ENCODE measurements at regions not wholly inside any gene's neighbourhood (a gene's known extent, or its start where the extent isn't known, plus 50 kb on each side); places are given as distances from the start of the nearest gene placed in this dataset.

GRCh38 chr2:6401301-6401700, 464.4 kb downstream of the CMPK2 start:
- DNase-seq (no peak), ATAC-seq (replicated peaks in 1 of 4) (no peak)
- H3K9me3 ChIP-seq, result no peaks in the 10 kb centered on the region
- CTCF ChIA-PET, result no interaction called here
- peaks cover 0 to 23% (median 0%) of the 10 kb centered on the region in 3 donors for H3K9me3 Mint-ChIP-seq
- H3K4me3 ChIP-seq (ENCODE audit: control insufficient read depth in 1 of 2, extremely low read depth in 1 of 2, low read length in 1 of 2), result no peak overlapping the region
- no peak overlapping the region for H3K4me3 Mint-ChIP-seq
- whole genome bisulfite sequencing (ENCODE audit: insufficient coverage), result no CpG with 5 or more reads among the region's 3 CpGs
- H3K4me1 ChIP-seq (ENCODE audit: control insufficient read depth in 1 of 2, extremely low read depth in 1 of 2, insufficient read depth in 2 of 2, low read length in 2 of 2), result no peaks in the 10 kb centered on the region
- H3K27ac ChIP-seq (ENCODE audit: low read length), result no peak overlapping the region
- H3K36me3 Mint-ChIP-seq, result no peaks in the 10 kb centered on the region
- H3K27me3 ChIP-seq (replicated peaks in 1 of 2; ENCODE audit: control insufficient read depth in 2 of 2, extremely low read depth in 1 of 2, insufficient read depth in 2 of 2, low read length in 1 of 2), result no peaks in the 10 kb centered on the region
- H3K27ac Mint-ChIP-seq, result no peak overlapping the region
- H3K36me3 ChIP-seq (ENCODE audit: control insufficient read depth in 2 of 2, extremely low read depth in 1 of 2, insufficient read depth in 1 of 2, low read length in 1 of 2), result no peaks in the 10 kb centered on the region
- no peaks in the 10 kb centered on the region for H3K4me1 Mint-ChIP-seq
- H3K27me3 Mint-ChIP-seq, result no peaks in the 10 kb centered on the region
- POLR2A ChIA-PET, result no interaction called here

- DNase-seq, result no peak
- no peak overlapping the region for H3K27ac ChIP-seq (ENCODE audit: low read length)
- Mint-ChIP-seq H3K4me3 (no peak overlapping the region), H3K9me3 (peaks cover 0 to 5% (median 0%) of the 10 kb centered on the region in 3 donors), H3K27ac (no peak overlapping the region), H3K36me3 (no peaks in the 10 kb centered on the region), H3K27me3 (peaks cover 0 to 4% of the 10 kb centered on the region in 2 donors), H3K4me1 (no peaks in the 10 kb centered on the region)
- POLR2A ChIA-PET, result no interaction called here
- no CpG with 5 or more reads among the region's 2 CpGs for whole genome bisulfite sequencing (ENCODE audit: insufficient coverage)
- H3K36me3 ChIP-seq (ENCODE audit: control insufficient read depth in 2 of 2, extremely low read depth in 1 of 2, insufficient read depth in 1 of 2, low read length in 1 of 2), result no peaks in the 10 kb centered on the region
- CTCF ChIA-PET, result no interaction called here
- H3K4me3 ChIP-seq (ENCODE audit: control insufficient read depth in 1 of 2, extremely low read depth in 1 of 2, low read length in 1 of 2), result no peak overlapping the region
- no peaks in the 10 kb centered on the region for H3K27me3 ChIP-seq (replicated peaks in 1 of 2; ENCODE audit: control insufficient read depth in 2 of 2, extremely low read depth in 1 of 2, insufficient read depth in 2 of 2, low read length in 1 of 2)
- ATAC-seq (replicated peaks in 1 of 4), result no peak
- H3K9me3 ChIP-seq, result no peaks in the 10 kb centered on the region
- no peaks in the 10 kb centered on the region for H3K4me1 ChIP-seq (ENCODE audit: control insufficient read depth in 1 of 2, extremely low read depth in 1 of 2, insufficient read depth in 2 of 2, low read length in 2 of 2)
Observed at GRCh38 chr2:6408057-6408456, 457.6 kb downstream of the CMPK2 start.

DNA sequence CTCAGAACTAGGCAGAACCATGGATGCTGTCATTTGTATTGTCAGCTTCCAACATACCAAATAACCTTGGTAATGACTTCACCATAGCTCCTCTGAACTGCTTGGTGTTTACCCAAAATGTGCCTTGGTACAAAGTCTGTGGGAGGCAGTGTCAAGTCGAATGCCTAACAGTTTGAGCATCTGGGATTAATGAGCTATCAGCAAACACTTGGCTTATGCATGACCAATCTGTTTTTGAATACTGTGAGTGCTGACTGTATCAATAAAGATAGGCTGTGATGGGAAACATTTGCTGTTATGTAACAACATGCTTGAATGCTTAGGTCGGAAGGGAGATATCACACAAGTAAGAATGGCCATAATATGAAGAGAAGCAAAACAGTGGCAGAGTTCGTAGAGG, 455.4 kb downstream of the CMPK2 start:
- Mint-ChIP-seq H3K27ac (no peak overlapping the region), H3K4me1 (no peaks in the 10 kb centered on the region), H3K27me3 (peaks cover 0 to 4% of the 10 kb centered on the region in 2 donors), H3K9me3 (peaks cover 0 to 1% (median 0%) of the 10 kb centered on the region in 3 donors), H3K4me3 (no peak overlapping the region), H3K36me3 (no peaks in the 10 kb centered on the region)
- ATAC-seq (replicated peaks in 1 of 4) (no peak), DNase-seq (no peak)
- Histone ChIP-seq H3K4me3 (ENCODE audit: control insufficient read depth in 1 of 2, extremely low read depth in 1 of 2, low read length in 1 of 2) (no peak overlapping the region), H3K27me3 (replicated peaks in 1 of 2; ENCODE audit: control insufficient read depth in 2 of 2, extremely low read depth in 1 of 2, insufficient read depth in 2 of 2, low read length in 1 of 2) (no peaks in the 10 kb centered on the region), H3K9me3 (no peaks in the 10 kb centered on the region), H3K27ac (ENCODE audit: low read length) (no peak overlapping the region), H3K36me3 (ENCODE audit: control insufficient read depth in 2 of 2, extremely low read depth in 1 of 2, insufficient read depth in 1 of 2, low read length in 1 of 2) (no peaks in the 10 kb centered on the region), H3K4me1 (ENCODE audit: control insufficient read depth in 1 of 2, extremely low read depth in 1 of 2, insufficient read depth in 2 of 2, low read length in 2 of 2) (no peaks in the 10 kb centered on the region)
- CTCF ChIA-PET, result no interaction called here
- WGBS (ENCODE audit: insufficient coverage), result 72% methylated on average over 2 of the region's 3 CpGs
- POLR2A ChIA-PET, result no interaction called here

- POLR2A ChIA-PET, result no interaction called here
- Mint-ChIP-seq H3K27ac (no peak overlapping the region), H3K27me3 (peaks cover 0 to 4% of the 10 kb centered on the region in 2 donors), H3K36me3 (no peaks in the 10 kb centered on the region), H3K4me1 (no peaks in the 10 kb centered on the region), H3K9me3 (peaks cover 0 to 4% (median 0%) of the 10 kb centered on the region in 3 donors), H3K4me3 (no peak overlapping the region)
- CTCF ChIA-PET, result no interaction called here
- WGBS (ENCODE audit: insufficient coverage), result 58% methylated on average over 2 of the region's 3 CpGs
- Histone ChIP-seq H3K4me1 (ENCODE audit: control insufficient read depth in 1 of 2, extremely low read depth in 1 of 2, insufficient read depth in 2 of 2, low read length in 2 of 2) (no peaks in the 10 kb centered on the region), H3K4me3 (ENCODE audit: control insufficient read depth in 1 of 2, extremely low read depth in 1 of 2, low read length in 1 of 2) (no peak overlapping the region), H3K9me3 (no peaks in the 10 kb centered on the region), H3K36me3 (ENCODE audit: control insufficient read depth in 2 of 2, extremely low read depth in 1 of 2, insufficient read depth in 1 of 2, low read length in 1 of 2) (no peaks in the 10 kb centered on the region), H3K27me3 (replicated peaks in 1 of 2; ENCODE audit: control insufficient read depth in 2 of 2, extremely low read depth in 1 of 2, insufficient read depth in 2 of 2, low read length in 1 of 2) (no peaks in the 10 kb centered on the region), H3K27ac (ENCODE audit: low read length) (no peak overlapping the region)
- DNase-seq (no peak), ATAC-seq (replicated peaks in 1 of 4) (no peak)
Observed at GRCh38 chr2:6412533-6413091, 453.1 kb downstream of the CMPK2 start.

DNA sequence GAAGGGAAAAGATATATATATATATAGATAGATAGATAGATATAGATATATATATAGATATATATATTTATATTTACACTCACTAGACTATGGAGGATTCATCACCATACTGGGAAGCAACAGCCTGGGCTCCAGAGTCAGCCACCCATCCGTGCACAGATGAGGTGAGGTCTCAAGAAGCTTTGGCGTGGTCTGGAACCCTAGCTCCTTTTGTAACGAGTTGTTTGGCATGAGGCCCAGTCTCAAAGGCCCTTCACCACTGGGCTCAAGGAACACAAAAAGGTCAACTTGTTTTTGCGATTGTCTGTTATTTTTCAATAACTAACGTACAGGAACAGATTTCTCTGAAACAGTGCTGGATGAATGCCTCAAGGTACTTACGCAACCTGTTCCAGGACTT, 448.7 kb downstream of the CMPK2 start:
- ATAC-seq (replicated peaks in 1 of 4), result no peak
- ChIA-PET POLR2A (no interaction called here), CTCF (no interaction called here)
- no peak overlapping the region for H3K27ac Mint-ChIP-seq
- H3K27me3 Mint-ChIP-seq, result peaks cover 0 to 4% of the 10 kb centered on the region in 2 donors
- Histone ChIP-seq H3K4me1 (ENCODE audit: control insufficient read depth in 1 of 2, extremely low read depth in 1 of 2, insufficient read depth in 2 of 2, low read length in 2 of 2) (no peaks in the 10 kb centered on the region), H3K27ac (ENCODE audit: low read length) (no peak overlapping the region), H3K4me3 (ENCODE audit: control insufficient read depth in 1 of 2, extremely low read depth in 1 of 2, low read length in 1 of 2) (no peak overlapping the region), H3K27me3 (replicated peaks in 1 of 2; ENCODE audit: control insufficient read depth in 2 of 2, extremely low read depth in 1 of 2, insufficient read depth in 2 of 2, low read length in 1 of 2) (no peaks in the 10 kb centered on the region), H3K36me3 (ENCODE audit: control insufficient read depth in 2 of 2, extremely low read depth in 1 of 2, insufficient read depth in 1 of 2, low read length in 1 of 2) (no peaks in the 10 kb centered on the region), H3K9me3 (no peaks in the 10 kb centered on the region)
- no peaks in the 10 kb centered on the region for H3K36me3 Mint-ChIP-seq
- no peak for DNase-seq
- 72% methylated on average over 5 of the region's 6 CpGs for WGBS (ENCODE audit: insufficient coverage)
- no peak overlapping the region for H3K4me3 Mint-ChIP-seq
- H3K9me3 Mint-ChIP-seq, result peaks cover 0 to 4% (median 0%) of the 10 kb centered on the region in 3 donors
- no peaks in the 10 kb centered on the region for H3K4me1 Mint-ChIP-seq

DNA sequence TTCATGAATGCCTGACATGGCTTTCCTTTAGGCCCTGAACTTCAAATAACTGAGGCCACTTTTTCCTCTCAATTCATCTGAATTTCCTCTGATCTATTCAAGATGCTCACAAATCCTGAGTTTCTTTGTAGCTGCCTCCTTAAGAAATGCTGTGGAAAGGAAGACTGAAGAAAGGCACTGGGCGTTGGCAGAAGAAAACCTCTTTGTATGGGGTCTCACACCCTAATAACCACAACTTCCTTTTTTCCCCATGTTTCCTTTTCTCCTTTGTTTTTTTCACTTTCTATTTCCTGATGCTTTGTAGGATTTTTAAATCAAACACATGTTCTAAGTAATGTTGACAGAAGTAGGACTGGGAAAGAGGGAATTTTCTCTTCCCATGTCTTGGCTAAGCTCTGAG, 447.4 kb downstream of the CMPK2 start:
- ChIA-PET CTCF (no interaction called here), POLR2A (no interaction called here)
- no peaks in the 10 kb centered on the region for H3K9me3 ChIP-seq
- no peaks in the 10 kb centered on the region for H3K36me3 Mint-ChIP-seq
- H3K9me3 Mint-ChIP-seq, result peaks cover 0 to 4% (median 0%) of the 10 kb centered on the region in 3 donors
- no peak overlapping the region for H3K27ac Mint-ChIP-seq
- H3K27me3 Mint-ChIP-seq, result peaks cover 0 to 4% of the 10 kb centered on the region in 2 donors
- ATAC-seq (replicated peaks in 1 of 4), result no peak
- no peaks in the 10 kb centered on the region for H3K27me3 ChIP-seq (replicated peaks in 1 of 2; ENCODE audit: control insufficient read depth in 2 of 2, extremely low read depth in 1 of 2, insufficient read depth in 2 of 2, low read length in 1 of 2)
- no peak overlapping the region for H3K27ac ChIP-seq (ENCODE audit: low read length)
- H3K4me3 Mint-ChIP-seq, result no peak overlapping the region
- DNase-seq, result no peak
- H3K36me3 ChIP-seq (ENCODE audit: control insufficient read depth in 2 of 2, extremely low read depth in 1 of 2, insufficient read depth in 1 of 2, low read length in 1 of 2), result no peaks in the 10 kb centered on the region
- H3K4me3 ChIP-seq (ENCODE audit: control insufficient read depth in 1 of 2, extremely low read depth in 1 of 2, low read length in 1 of 2), result no peak overlapping the region
- WGBS (ENCODE audit: insufficient coverage), result no CpG with 5 or more reads among the region's 1 CpG
- H3K4me1 Mint-ChIP-seq, result no peaks in the 10 kb centered on the region
- no peaks in the 10 kb centered on the region for H3K4me1 ChIP-seq (ENCODE audit: control insufficient read depth in 1 of 2, extremely low read depth in 1 of 2, insufficient read depth in 2 of 2, low read length in 2 of 2)

GRCh38 chr2:6421138-6421730, 444.5 kb downstream of the CMPK2 start:
- H3K27me3 Mint-ChIP-seq, result peaks cover 0 to 4% of the 10 kb centered on the region in 2 donors
- ChIA-PET CTCF (no interaction called here), POLR2A (no interaction called here)
- no peaks in the 10 kb centered on the region for H3K36me3 Mint-ChIP-seq
- no peak for DNase-seq
- Histone ChIP-seq H3K4me3 (ENCODE audit: control insufficient read depth in 1 of 2, extremely low read depth in 1 of 2, low read length in 1 of 2) (no peak overlapping the region), H3K9me3 (no peaks in the 10 kb centered on the region), H3K27ac (ENCODE audit: low read length) (no peak overlapping the region), H3K27me3 (replicated peaks in 1 of 2; ENCODE audit: control insufficient read depth in 2 of 2, extremely low read depth in 1 of 2, insufficient read depth in 2 of 2, low read length in 1 of 2) (no peaks in the 10 kb centered on the region), H3K36me3 (ENCODE audit: control insufficient read depth in 2 of 2, extremely low read depth in 1 of 2, insufficient read depth in 1 of 2, low read length in 1 of 2) (no peaks in the 10 kb centered on the region), H3K4me1 (ENCODE audit: control insufficient read depth in 1 of 2, extremely low read depth in 1 of 2, insufficient read depth in 2 of 2, low read length in 2 of 2) (no peaks in the 10 kb centered on the region)
- H3K9me3 Mint-ChIP-seq, result no peaks in the 10 kb centered on the region
- H3K4me3 Mint-ChIP-seq, result no peak overlapping the region
- 100% methylated on average over 2 of the region's 12 CpGs for whole genome bisulfite sequencing (ENCODE audit: insufficient coverage)
- no peak overlapping the region for H3K27ac Mint-ChIP-seq
- no peak for ATAC-seq (replicated peaks in 1 of 4)
- H3K4me1 Mint-ChIP-seq, result no peaks in the 10 kb centered on the region
